Kidney capillary endothelial cell (primary cell): ENCODE measurements at regions not wholly inside any gene's neighbourhood (a gene's known extent, or its start where the extent isn't known, plus 50 kb on each side); places are given as distances from the start of the nearest gene placed in this dataset.

ENCODE experiments used
- DNase-seq: peaks from one replicate; pipeline ENCODE4 v3.0.0-alpha.2; 2018; ENCODE audit warnings: low spot score

DNA sequence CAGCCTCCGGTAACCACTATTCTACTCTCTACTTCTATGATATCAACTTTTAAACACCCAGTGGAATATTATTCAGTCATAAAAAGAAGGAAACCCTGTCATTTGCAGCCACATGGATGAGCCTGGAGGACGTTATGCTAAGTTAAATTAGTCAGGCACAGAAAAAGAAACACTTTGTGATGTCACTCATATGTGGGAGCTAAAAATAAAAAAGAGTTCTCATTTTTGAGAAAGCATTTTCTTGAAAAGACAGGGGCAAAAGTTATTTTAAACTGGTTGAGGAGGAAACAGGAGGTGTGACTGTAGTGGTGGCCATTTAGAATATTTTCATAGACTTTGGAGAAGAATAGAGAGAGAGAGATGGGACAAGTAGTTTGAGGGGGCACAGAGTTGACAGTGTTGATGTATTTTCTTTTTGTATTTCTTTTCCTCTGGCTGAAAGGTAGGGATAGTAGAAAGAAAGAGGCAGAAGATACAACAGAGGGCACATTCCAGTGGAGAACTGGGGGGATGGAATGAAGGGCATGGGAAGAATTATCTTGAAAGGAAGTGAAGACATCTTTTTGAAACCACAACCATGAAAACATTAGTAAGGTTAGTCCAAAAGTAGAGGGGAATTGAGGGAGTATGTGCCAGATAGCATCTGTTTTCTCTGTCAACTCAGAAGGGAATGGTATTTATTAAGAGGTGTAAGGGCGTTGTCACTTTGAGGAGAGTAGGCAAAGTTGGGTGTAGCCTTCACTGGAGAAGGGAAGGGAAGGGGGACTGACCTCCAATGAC is 181.3 kb upstream of the GMDS start:
- no peak for DNase-seq

GRCh38 chr6:2416128-2416712 is 170.8 kb upstream of the GMDS start:
- no peak for DNase-seq

GRCh38 chr6:2414885-2415547 is 169.6 kb upstream of the GMDS start:
- no peak for DNase-seq

- DNase-seq: peak; percentile 37
These were observed 167.3 kb upstream of the GMDS start for GRCh38 chr6:2412731-2413130.

GRCh38 chr6:2410656-2411380 is 165.4 kb upstream of the GMDS start:
- no peak for DNase-seq

DNA sequence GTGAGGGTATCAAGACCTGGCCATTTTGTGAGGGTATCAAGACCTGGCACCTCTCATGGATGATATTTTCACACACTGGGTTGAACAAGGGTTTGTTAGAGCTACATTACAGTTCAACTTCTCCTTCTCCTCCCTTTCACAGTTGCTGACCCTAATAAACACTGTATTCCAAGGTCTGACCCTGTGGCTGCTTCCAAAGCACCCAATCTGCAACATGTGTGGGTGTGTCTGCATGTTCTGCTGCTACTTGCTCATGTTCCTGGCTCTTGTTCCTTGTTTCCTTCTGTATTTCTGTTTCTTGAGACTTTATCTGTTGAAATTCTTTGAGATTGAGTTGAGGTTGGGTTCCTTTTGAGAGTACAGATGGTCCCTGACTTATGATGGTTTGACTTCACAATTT is 162.1 kb upstream of the GMDS start:
- DNase-seq: no peak

GRCh38 chr6:2404211-2404929 is 159.0 kb upstream of the GMDS start:
- DNase-seq: no peak

- no peak for DNase-seq
These were observed 158.1 kb upstream of the GMDS start for GRCh38 chr6:2403546-2403945.

- DNase-seq: no peak
These were observed 151.6 kb upstream of the GMDS start for GRCh38 chr6:2396846-2397630.

DNA sequence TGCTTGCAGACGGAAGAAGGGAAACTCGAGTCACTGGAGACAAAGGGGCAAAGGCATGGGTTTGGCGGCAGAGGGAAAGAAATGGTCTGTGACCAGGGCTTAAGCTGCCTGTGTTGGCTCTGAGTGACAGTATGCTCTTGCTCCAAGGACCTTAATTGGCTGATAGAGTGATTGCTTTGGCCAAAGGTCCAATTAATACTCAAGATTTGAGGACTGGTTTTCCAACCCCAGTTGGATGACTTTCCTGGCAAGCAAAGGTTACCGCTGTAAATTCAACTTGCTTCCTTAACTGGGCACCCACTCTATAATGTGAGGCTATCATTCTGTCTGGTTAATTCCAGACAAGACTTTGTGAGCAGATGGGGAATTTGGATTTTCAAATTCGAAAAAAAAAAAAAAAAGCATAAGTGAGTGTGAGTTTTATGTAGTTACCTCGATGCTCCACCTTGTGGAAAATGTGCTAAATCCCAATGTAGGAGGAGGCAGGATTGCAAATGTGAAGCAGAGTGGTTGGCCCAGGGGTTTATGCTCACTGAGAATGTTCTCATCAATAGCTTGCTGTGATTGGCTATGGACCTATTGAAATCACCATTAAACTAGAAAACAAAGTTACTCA is 150.7 kb upstream of the GMDS start:
- no peak for DNase-seq

DNA sequence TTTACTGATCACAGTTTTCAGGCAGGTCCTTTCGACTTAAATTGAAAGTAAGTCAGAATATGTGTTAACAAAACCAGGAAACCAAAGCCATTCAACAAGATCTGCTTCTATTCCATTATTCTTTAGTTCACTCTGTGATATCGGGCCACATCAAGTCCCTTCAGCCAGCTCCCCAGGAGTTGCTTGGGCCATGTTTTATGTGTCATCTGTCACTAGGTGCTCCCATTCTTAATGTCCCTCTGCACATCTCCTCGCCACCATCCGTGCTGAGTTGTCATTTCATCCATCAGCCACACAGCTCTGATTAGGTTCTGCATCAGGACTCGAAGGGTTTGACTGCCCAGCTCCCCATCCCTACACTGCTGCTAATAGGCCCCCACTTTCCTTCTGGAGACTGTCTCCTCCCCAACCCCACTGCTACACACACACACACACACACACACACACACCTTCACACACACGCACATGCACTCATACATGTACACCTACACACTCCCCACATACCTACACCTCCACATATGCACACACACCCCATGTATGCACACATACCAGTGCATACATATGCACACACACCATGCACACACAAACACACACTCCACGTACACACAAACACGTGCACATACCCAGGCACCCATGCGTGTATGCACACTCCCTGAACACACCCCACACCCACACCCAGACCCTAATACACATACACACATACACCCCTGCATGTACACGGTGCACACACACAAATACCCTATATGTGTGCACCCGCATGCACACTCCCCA is 143.3 kb upstream of the GMDS start:
- no peak for DNase-seq

GRCh38 chr6:2387445-2387844 is 142.0 kb upstream of the GMDS start:
- DNase-seq: no peak

DNA sequence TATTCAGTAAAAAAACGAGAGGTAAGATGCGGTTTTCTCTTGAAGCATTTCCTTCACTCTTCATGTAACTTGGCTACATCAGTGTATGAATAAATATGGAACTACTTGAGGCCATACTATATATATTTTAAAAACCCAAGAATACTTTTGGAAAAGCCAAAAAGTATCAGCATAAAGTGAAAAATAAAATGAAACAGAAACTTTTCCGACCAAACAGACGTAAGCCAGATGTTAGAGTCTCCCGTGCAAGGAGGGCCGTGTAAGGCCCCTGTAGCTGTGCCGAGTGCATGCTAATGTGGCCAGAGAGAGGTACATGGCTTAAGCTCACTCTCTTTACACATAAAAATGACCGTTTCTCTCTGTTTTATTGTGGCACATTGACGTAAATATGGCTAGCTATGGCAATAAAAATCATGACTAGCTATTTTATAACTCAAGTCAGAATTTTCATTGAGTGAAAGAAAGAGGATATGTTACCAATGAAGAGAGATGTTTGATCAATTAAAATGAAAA is 140.1 kb upstream of the GMDS start:
- no peak for DNase-seq

DNA sequence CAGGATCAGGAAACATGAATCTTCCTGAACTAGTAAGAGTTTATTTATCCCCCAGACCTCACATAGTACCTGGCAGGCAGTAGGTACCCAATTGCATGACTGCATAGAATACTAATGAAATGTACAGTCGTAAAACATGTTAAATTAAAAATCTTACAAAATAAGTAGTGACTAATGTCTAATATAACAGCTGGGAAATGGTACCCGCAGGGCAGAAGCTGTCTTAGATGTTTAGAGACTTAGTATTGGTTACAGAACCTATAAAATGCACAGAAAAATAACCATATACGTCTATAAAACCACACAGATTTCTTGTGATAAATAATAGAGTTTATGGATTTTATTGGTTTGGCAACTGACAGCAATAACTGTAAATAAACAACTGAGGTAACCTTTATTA is 139.1 kb upstream of the GMDS start:
- DNase-seq: no peak

GRCh38 chr6:2381872-2382661 is 136.7 kb upstream of the GMDS start:
- DNase-seq: no peak

- DNase-seq: peak; percentile 80
These were observed 133.7 kb upstream of the GMDS start for GRCh38 chr6:2378891-2379652.

- no peak for DNase-seq
These were observed 132.7 kb upstream of the GMDS start for GRCh38 chr6:2378046-2378657.
